AG04449 (cell line): ENCODE measurements at regions not wholly inside any gene's neighbourhood (a gene's known extent, or its start where the extent isn't known, plus 50 kb on each side); places are given as distances from the start of the nearest gene placed in this dataset.

ENCODE experiments used
- CTCF ChIA-PET: fragments of 350-600 bp; formaldehyde crosslinking; extraction: SDS; loops from one replicate; lab custom pipeline; 2021; ENCODE audit warnings: antibody characterized with exemption; lab: Yijun Ruan, JAX
- POLR2A ChIA-PET: fragments of 400-600, 350-600 bp; formaldehyde crosslinking; extraction: SDS; loops from one replicate; lab custom pipeline; 2020; ENCODE audit warnings: antibody characterized with exemption, inconsistent platforms; lab: Yijun Ruan, JAX
- DNase-seq: peaks from one replicate; pipeline ENCODE4 v3.0.0-alpha.2; 2010; ENCODE audit warnings: low read depth, low spot score
- H3K4me3 ChIP-seq: 2 replicates; pipeline ENCODE4 v1.5.1; 2011; ENCODE audit warnings: low read depth, mild to moderate bottlenecking, control low read depth, low read length
- CTCF ChIP-seq: IDR thresholded peaks from one replicate; pipeline ENCODE4 v1.5.1; 2011; ENCODE audit warnings: mild to moderate bottlenecking, moderate library complexity, low read length, control low read depth, inconsistent platforms; ENCODE audit not compliant: insufficient read depth; ENCODE audit errors: missing control alignments

- ChIA-PET POLR2A (no interaction called here), CTCF (no interaction called here)
- DNase-seq = peak; percentile 57
- H3K4me3 ChIP-seq = no peak overlapping the region
- TF ChIP-seq CTCF = no peak
Measured at GRCh38 chr11:103773059-103773458, 263.4 kb upstream of the DDI1 start.

- TF ChIP-seq CTCF = no peak
- H3K4me3 ChIP-seq = no peak overlapping the region
- POLR2A ChIA-PET = no interaction called here
- DNase-seq = no peak
- CTCF ChIA-PET = interaction anchor here (1.0 kb wide), 1 partner anchor 13 kb away, joined by 3 read pairs; no protein-coding TSS in a partner anchor
Measured at GRCh38 chr11:103773537-103773936, 262.9 kb upstream of the DDI1 start.

GRCh38 chr11:103779054-103779453 is 257.4 kb upstream of the DDI1 start:
- ChIA-PET CTCF (no interaction called here), POLR2A (no interaction called here)
- no peak for TF ChIP-seq CTCF
- DNase-seq = no peak
- no peak overlapping the region for H3K4me3 ChIP-seq

GRCh38 chr11:103789952-103790351 is 246.5 kb upstream of the DDI1 start:
- no peak for DNase-seq
- ChIA-PET POLR2A (no interaction called here), CTCF (interaction anchor here (1.3 kb wide), 1 partner anchor 16 kb away, joined by 3 read pairs; no protein-coding TSS in a partner anchor)
- no peak overlapping the region for H3K4me3 ChIP-seq
- no peak for TF ChIP-seq CTCF

- H3K4me3 ChIP-seq = no peak overlapping the region
- no peak for TF ChIP-seq CTCF
Measured at GRCh38 chr11:103792981-103793468, 243.4 kb upstream of the DDI1 start.

GRCh38 chr11:103794262-103794661 is 242.2 kb upstream of the DDI1 start:
- TF ChIP-seq CTCF = no peak
- DNase-seq = no peak
- ChIA-PET CTCF (no interaction called here), POLR2A (no interaction called here)
- H3K4me3 ChIP-seq = no peak overlapping the region

More at GRCh38 chr11:103792981-103793468, 243.4 kb upstream of the DDI1 start:
- CTCF ChIA-PET = no interaction called here
- POLR2A ChIA-PET = no interaction called here
- no peak for DNase-seq
